K562 (cell line): ENCODE measurements at regions not wholly inside any gene's neighbourhood (a gene's known extent, or its start where the extent isn't known, plus 50 kb on each side); places are given as distances from the start of the nearest gene placed in this dataset.

Source experiments
- ATAC-seq: fragments of 200-7000 bp; cut with Tn5 transposase; 3 replicates; pipeline ENCODE4 v1.9.1; 2020; ENCODE audit warnings: moderate library complexity
- BruUV-seq: library from RNA; stranded (reverse); fragments of 400-500 nt; replicated peaks from 2 replicates; lab custom pipeline; 2021; lab: Mats Ljungman, UMichigan
- CTCF ChIA-PET: fragments of 300-600 bp; formaldehyde crosslinking; extraction: SDS; loops from one replicate; lab custom pipeline; 2021; ENCODE audit warnings: low intra/inter-chr PET ratio; lab: Yijun Ruan, JAX
- POLR2A ChIA-PET: fragments of 300-600, 350-650 bp; sonication (Branson Sonifier 250); formaldehyde crosslinking; extraction: SDS; loops from one replicate; lab custom pipeline; 2021; ENCODE audit warnings: antibody characterized with exemption, inconsistent platforms; lab: Yijun Ruan, JAX
- DNase-seq, 4 experiments: peaks; one replicate each; pipeline versions ENCODE4 v3.0.0 to v3.0.0-alpha.2; 2011 to 2018; ENCODE audit warnings: low spot score in 3 of 4, mixed read lengths in 3 of 4; ENCODE audit errors: extremely low read depth in 1 of 4
- FAIRE-seq: peaks from 2 replicates; lab custom pipeline; 2011; peaks lifted over from hg19 to GRCh38; lab: Jason Lieb, UNC
- H2AFZ ChIP-seq: 2 replicates; pipeline ENCODE4 v1.6.0; 2011; ENCODE audit warnings: low read depth, low read length, control low read depth, inconsistent platforms
- H3K27ac ChIP-seq: fragments of 200-600 bp; 3 replicates; pipeline ENCODE4 v1.8.0; 2011; ENCODE audit warnings: low read depth, mild to moderate bottlenecking, control low read depth, inconsistent platforms, low read length, moderate library complexity, mixed read lengths; ENCODE audit errors: extremely low read depth
- H3K27me3 ChIP-seq, 2 experiments: fragments of 300-600 bp in 1 of 2; 2 replicates in 1 of 2; 3 replicates in 1 of 2; pipeline versions ENCODE4 v1.6.0 to v1.8.0; 2011; ENCODE audit warnings: inconsistent platforms in 2 of 2, low read length in 2 of 2, mild to moderate bottlenecking in 1 of 2, mixed read lengths in 1 of 2, moderate library complexity in 1 of 2; ENCODE audit not compliant: control insufficient read depth in 2 of 2, insufficient read depth in 2 of 2
- H3K36me3 ChIP-seq: fragments of 300-600 bp; 3 replicates; pipeline ENCODE4 v1.8.0; 2011; ENCODE audit warnings: mild to moderate bottlenecking, low read length, inconsistent platforms; ENCODE audit not compliant: control insufficient read depth, insufficient read depth
- H3K4me1 ChIP-seq, 2 experiments: fragments of 200-600 bp in 1 of 2; replicated peaks in 1 of 2; 2 replicates in 1 of 2; 3 replicates in 1 of 2; pipeline versions ENCODE4 v1.5.1 to v1.8.0; 2011; ENCODE audit warnings: inconsistent platforms in 2 of 2, low read length in 2 of 2, mild to moderate bottlenecking in 1 of 2, mixed read lengths in 1 of 2, moderate library complexity in 1 of 2; ENCODE audit not compliant: control insufficient read depth in 2 of 2, insufficient read depth in 2 of 2
- H3K4me2 ChIP-seq: 2 replicates; pipeline ENCODE4 v1.6.1; 2011; ENCODE audit warnings: low read length, control low read depth, inconsistent platforms, mixed read lengths; ENCODE audit not compliant: insufficient read depth
- H3K4me3 ChIP-seq: fragments of 200-600 bp; sonication (generic), shearing (Covaris generic); 2 replicates; pipeline ENCODE4 v1.5.1; 2016; ENCODE audit warnings: control low read depth, inconsistent platforms
- H3K79me2 ChIP-seq: fragments of 200-600 bp; 3 replicates; pipeline ENCODE4 v1.8.0; 2011; ENCODE audit warnings: low read length, inconsistent platforms; ENCODE audit not compliant: control insufficient read depth, insufficient read depth
- H3K9ac ChIP-seq, 2 experiments: 2 replicates each; pipeline versions ENCODE4 v1.6.0 to v1.6.1; 2011; ENCODE audit warnings: low read depth in 2 of 2, low read length in 2 of 2, control low read depth in 1 of 2, inconsistent platforms in 1 of 2, mild to moderate bottlenecking in 1 of 2, mixed read lengths in 1 of 2; ENCODE audit not compliant: insufficient read depth in 1 of 2
- H3K9me1 ChIP-seq: one replicate; pipeline ENCODE4 v1.6.0; 2011; ENCODE audit warnings: inconsistent platforms, mild to moderate bottlenecking, low read length, moderate library complexity; ENCODE audit not compliant: control insufficient read depth, insufficient read depth
- H3K9me3 ChIP-seq: replicated peaks from 2 replicates; pipeline ENCODE4 v1.5.1; 2011; ENCODE audit warnings: low read depth, low read length, inconsistent platforms; ENCODE audit not compliant: control insufficient read depth, insufficient read depth
- H4K20me1 ChIP-seq: replicated peaks from 2 replicates; pipeline ENCODE4 v1.6.1; 2011; ENCODE audit warnings: low read length, inconsistent platforms, mixed read lengths; ENCODE audit not compliant: control insufficient read depth, insufficient read depth
- BCOR ChIP-seq: fragments of 450-650 bp; IDR thresholded peaks from 2 replicates; pipeline ENCODE4 v1.6.1; 2016
- ELK1 ChIP-seq: sonication (generic); formaldehyde crosslinking; IDR thresholded peaks from 2 replicates; pipeline ENCODE4 v1.8.1; 2022; ENCODE audit warnings: missing genetic modification reagents
- FIP1L1 ChIP-seq: fragments of 200-400 bp; formaldehyde crosslinking; IDR thresholded peaks from 2 replicates; pipeline ENCODE4 v1.6.1; 2018; ENCODE audit warnings: mild to moderate bottlenecking, low read depth, low read length; ENCODE audit not compliant: poor library complexity, severe bottlenecking
- ILF3 ChIP-seq: fragments of 450-650 bp; IDR thresholded peaks from 2 replicates; pipeline ENCODE4 v1.6.1; 2018; ENCODE audit warnings: antibody characterized with exemption, mild to moderate bottlenecking, moderate library complexity, borderline replicate concordance
- NFYB ChIP-seq: IDR thresholded peaks from 2 replicates; pipeline ENCODE4 v1.6.1; 2011; ENCODE audit warnings: mild to moderate bottlenecking, moderate library complexity; ENCODE audit not compliant: insufficient read length; ENCODE audit errors: extremely low read depth
- ZBTB9 ChIP-seq: fragments of 450-650 bp; formaldehyde crosslinking; IDR thresholded peaks from 2 replicates; pipeline ENCODE4 v1.4.0; 2020; ENCODE audit warnings: mild to moderate bottlenecking, moderate library complexity
- WGBS: fragments of 100-300 bp; shearing (Covaris generic); methylation state at CpG from one replicate; pipeline ENCODE4 v1.1.6; 2016; ENCODE audit warnings: low coverage, mixed read lengths; ENCODE audit not compliant: insufficient coverage; ENCODE audit errors: missing lambda C conversion rate; 5-methylcytosine and 5-hydroxymethylcytosine counted together
- in situ Hi-C: fragments of 300-500 bp; cut with MboI; formaldehyde crosslinking; loops from 4 replicates; pipeline ENCODE4 v1.15.0; 2018; ENCODE audit warnings: inconsistent platforms, mixed read lengths
- intact Hi-C: fragments of 100-400 bp; cut with micrococcal nuclease; formaldehyde crosslinking; loops from 2 replicates; pipeline ENCODE4 v1.14.2; 2022

DNA sequence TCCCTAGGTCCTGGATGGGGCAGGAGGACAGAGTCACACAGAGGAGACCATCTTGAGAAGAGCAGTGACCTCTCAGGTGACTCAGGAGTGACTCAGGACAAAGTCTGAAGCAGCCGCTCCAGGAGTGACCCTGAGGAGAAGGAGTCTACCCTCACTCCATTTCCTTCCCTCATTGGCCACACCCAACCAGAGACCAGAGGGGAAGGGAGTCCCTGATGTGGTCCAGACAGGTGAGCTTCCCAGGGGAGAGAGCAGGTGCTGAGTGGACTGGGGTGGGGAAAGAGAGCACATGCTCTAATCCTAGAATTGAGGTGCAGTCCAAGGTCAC, 75.5 kb upstream of the MEDAG start:
- POLR2A ChIA-PET, result no interaction called here
- Histone ChIP-seq H3K27ac (no peak overlapping the region), H3K4me2 (no peak overlapping the region), H3K27me3 (peaks cover 2 to 5% of the 10 kb centered on the region in 2 experiments; a peak in 4 of 5 replicates), H4K20me1 (no peaks in the 10 kb centered on the region), H3K9me1 (no peaks in the 10 kb centered on the region), H3K4me3 (no peak overlapping the region), H3K4me1 (peaks cover 0 to 4% of the 10 kb centered on the region in 2 experiments; a peak in 2 of 5 replicates), H3K36me3 (no peaks in the 10 kb centered on the region), H3K79me2 (no peaks in the 10 kb centered on the region), H2AFZ (no peak overlapping the region), H3K9ac (no peak overlapping the region), H3K9me3 (no peaks in the 10 kb centered on the region)
- DNase-seq (no peak), ATAC-seq (no peak), FAIRE-seq (no peak)
- intact Hi-C loops (no loop called here), in situ Hi-C loops (no loop called here)
- no peak for TF ChIP-seq ILF3
- TF ChIP-seq FIP1L1, result no peak
- TF ChIP-seq ELK1 (CRISPR knock-in tag), result no peak
- TF ChIP-seq BCOR, result no peak
- TF ChIP-seq ZBTB9 (CRISPR knock-in tag), result no peak
- TF ChIP-seq NFYB, result no peak
- 0% methylated on average over 1 of the region's 1 CpG for WGBS
- no TSS peak for BruUV-seq
- CTCF ChIA-PET, result no interaction called here
